ENCODE measurements at regions not wholly inside any gene's neighbourhood (a gene's known extent, or its start where the extent isn't known, plus 50 kb on each side); places are given as distances from the start of the nearest gene placed in this dataset.

DNA sequence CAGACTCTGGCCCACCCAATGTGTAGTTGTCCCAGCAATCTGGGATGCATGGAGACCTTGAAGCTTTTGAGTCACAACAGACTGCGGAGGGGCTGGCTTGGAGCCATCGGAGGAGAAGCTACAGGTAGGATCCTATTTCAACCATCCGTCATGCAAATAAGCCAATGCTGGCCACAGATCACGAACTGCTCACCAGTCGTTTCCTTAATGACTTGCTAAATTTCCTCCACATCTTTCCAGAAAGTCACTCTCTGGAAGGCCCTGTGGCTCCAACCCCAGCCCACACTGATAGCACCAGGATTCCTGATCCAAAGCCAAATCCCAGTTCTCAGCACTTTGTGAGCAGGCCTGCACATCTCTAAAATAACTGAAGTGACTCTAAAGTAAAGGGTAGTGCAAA, 321.3 kb downstream of the RAB28 start:
- no peak for TF ChIP-seq PHF8 (CRISPR knock-in tag; IDR thresholded peaks at IDR 0.05)
- no peak for TF ChIP-seq BRCA1 (CRISPR knock-in tag; IDR thresholded peaks at IDR 0.05)
- TF ChIP-seq EZH2 (conservative IDR thresholded peaks at IDR 0.05; ENCODE audit: low read depth, low read length) = no peak
- no peak for TF ChIP-seq ZNF446 (CRISPR knock-in tag; IDR thresholded peaks at IDR 0.05)
- TF ChIP-seq ZNF782 (CRISPR knock-in tag; IDR thresholded peaks at IDR 0.05; ENCODE audit: borderline replicate concordance) = no peak
- no peak for TF ChIP-seq ZBTB37 (CRISPR knock-in tag; IDR thresholded peaks at IDR 0.05)
- TF ChIP-seq ZC3H4 (CRISPR knock-in tag; IDR thresholded peaks at IDR 0.05; ENCODE audit: borderline replicate concordance) = no peak
- TF ChIP-seq, protein P1, sequence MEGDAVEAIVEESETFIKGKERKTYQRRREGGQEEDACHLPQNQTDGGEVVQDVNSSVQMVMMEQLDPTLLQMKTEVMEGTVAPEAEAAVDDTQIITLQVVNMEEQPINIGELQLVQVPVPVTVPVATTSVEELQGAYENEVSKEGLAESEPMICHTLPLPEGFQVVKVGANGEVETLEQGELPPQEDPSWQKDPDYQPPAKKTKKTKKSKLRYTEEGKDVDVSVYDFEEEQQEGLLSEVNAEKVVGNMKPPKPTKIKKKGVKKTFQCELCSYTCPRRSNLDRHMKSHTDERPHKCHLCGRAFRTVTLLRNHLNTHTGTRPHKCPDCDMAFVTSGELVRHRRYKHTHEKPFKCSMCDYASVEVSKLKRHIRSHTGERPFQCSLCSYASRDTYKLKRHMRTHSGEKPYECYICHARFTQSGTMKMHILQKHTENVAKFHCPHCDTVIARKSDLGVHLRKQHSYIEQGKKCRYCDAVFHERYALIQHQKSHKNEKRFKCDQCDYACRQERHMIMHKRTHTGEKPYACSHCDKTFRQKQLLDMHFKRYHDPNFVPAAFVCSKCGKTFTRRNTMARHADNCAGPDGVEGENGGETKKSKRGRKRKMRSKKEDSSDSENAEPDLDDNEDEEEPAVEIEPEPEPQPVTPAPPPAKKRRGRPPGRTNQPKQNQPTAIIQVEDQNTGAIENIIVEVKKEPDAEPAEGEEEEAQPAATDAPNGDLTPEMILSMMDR (CRISPR knock-in tag; IDR thresholded peaks at IDR 0.05) = no peak
- no peak for TF ChIP-seq ZFP36 (IDR thresholded peaks at IDR 0.05; ENCODE audit: borderline replicate concordance, low read depth, low read length, partially characterized antibody)
- no peak for TF ChIP-seq ZNF552 (CRISPR knock-in tag; IDR thresholded peaks at IDR 0.05; ENCODE audit: borderline replicate concordance)
- TF ChIP-seq, protein P2, sequence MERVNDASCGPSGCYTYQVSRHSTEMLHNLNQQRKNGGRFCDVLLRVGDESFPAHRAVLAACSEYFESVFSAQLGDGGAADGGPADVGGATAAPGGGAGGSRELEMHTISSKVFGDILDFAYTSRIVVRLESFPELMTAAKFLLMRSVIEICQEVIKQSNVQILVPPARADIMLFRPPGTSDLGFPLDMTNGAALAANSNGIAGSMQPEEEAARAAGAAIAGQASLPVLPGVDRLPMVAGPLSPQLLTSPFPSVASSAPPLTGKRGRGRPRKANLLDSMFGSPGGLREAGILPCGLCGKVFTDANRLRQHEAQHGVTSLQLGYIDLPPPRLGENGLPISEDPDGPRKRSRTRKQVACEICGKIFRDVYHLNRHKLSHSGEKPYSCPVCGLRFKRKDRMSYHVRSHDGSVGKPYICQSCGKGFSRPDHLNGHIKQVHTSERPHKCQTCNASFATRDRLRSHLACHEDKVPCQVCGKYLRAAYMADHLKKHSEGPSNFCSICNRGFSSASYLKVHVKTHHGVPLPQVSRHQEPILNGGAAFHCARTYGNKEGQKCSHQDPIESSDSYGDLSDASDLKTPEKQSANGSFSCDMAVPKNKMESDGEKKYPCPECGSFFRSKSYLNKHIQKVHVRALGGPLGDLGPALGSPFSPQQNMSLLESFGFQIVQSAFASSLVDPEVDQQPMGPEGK (CRISPR knock-in tag; IDR thresholded peaks at IDR 0.05) = no peak
- TF ChIP-seq XRCC5 (optimal IDR thresholded peaks at IDR 0.05; ENCODE audit: low read length) = no peak
- no peak for TF ChIP-seq POLR2A (IDR thresholded peaks at IDR 0.05; ENCODE audit: insufficient read depth in 1 of 2, low read depth in 2 of 2, low read length in 2 of 2)

Data from HepG2 (cell line).